ENCODE measurements at regions not wholly inside any gene's neighbourhood (a gene's known extent, or its start where the extent isn't known, plus 50 kb on each side); places are given as distances from the start of the nearest gene placed in this dataset.
"Not testable (repeated sequence)": the region's sequence is repeated elsewhere in the genome, so short reads cannot be mapped to it uniquely, and the experiment has no call there.

GRCh38 chr15:77834276-77834990 is 201.7 kb upstream of the LINGO1 start:
- no peak overlapping the region for H3K27ac Mint-ChIP-seq
- ATAC-seq (no peak), DNase-seq (no peak)
- H3K36me3 Mint-ChIP-seq (ENCODE audit: low read depth): no peaks in the 10 kb centered on the region
- no peaks in the 10 kb centered on the region for H3K9me3 Mint-ChIP-seq (ENCODE audit: insufficient read depth)
- CTCF ChIA-PET: no interaction called here
- no peaks in the 10 kb centered on the region for H3K27me3 Mint-ChIP-seq (ENCODE audit: low read depth)
- POLR2A ChIA-PET: no interaction called here
- H3K4me1 Mint-ChIP-seq (ENCODE audit: low read depth): peaks cover 2% of the 10 kb centered on the region
- H3K4me3 Mint-ChIP-seq: no peak overlapping the region

- Mint-ChIP-seq H3K4me1 (ENCODE audit: low read depth) (peaks cover 2% of the 10 kb centered on the region), H3K27ac (no peak overlapping the region), H3K27me3 (ENCODE audit: low read depth) (no peaks in the 10 kb centered on the region), H3K36me3 (ENCODE audit: low read depth) (no peaks in the 10 kb centered on the region), H3K9me3 (ENCODE audit: insufficient read depth) (no peaks in the 10 kb centered on the region), H3K4me3 (no peak overlapping the region)
- ChIA-PET CTCF (no interaction called here), POLR2A (no interaction called here)
- ATAC-seq: no peak
- no peak for DNase-seq
Observed at GRCh38 chr15:77832874-77833273, 200.2 kb upstream of the LINGO1 start.

GRCh38 chr15:77831986-77832385 is 199.3 kb upstream of the LINGO1 start:
- H3K36me3 Mint-ChIP-seq (ENCODE audit: low read depth): no peaks in the 10 kb centered on the region
- H3K4me3 Mint-ChIP-seq: no peak overlapping the region
- H3K9me3 Mint-ChIP-seq (ENCODE audit: insufficient read depth): no peaks in the 10 kb centered on the region
- CTCF ChIA-PET: no interaction called here
- no peak overlapping the region for H3K27ac Mint-ChIP-seq
- peaks cover 2% of the 10 kb centered on the region for H3K4me1 Mint-ChIP-seq (ENCODE audit: low read depth)
- DNase-seq (no peak), ATAC-seq (no peak)
- POLR2A ChIA-PET: no interaction called here
- no peaks in the 10 kb centered on the region for H3K27me3 Mint-ChIP-seq (ENCODE audit: low read depth)

- DNase-seq: no peak
- Mint-ChIP-seq H3K27ac (no peak overlapping the region), H3K4me1 (ENCODE audit: low read depth) (peaks cover 2% of the 10 kb centered on the region), H3K27me3 (ENCODE audit: low read depth) (no peaks in the 10 kb centered on the region), H3K36me3 (ENCODE audit: low read depth) (no peaks in the 10 kb centered on the region), H3K9me3 (ENCODE audit: insufficient read depth) (no peaks in the 10 kb centered on the region), H3K4me3 (no peak overlapping the region)
- ATAC-seq: peak; percentile 49
- ChIA-PET POLR2A (no interaction called here), CTCF (interaction anchor here (1.5 kb wide), 1 partner anchor 9 kb away, joined by 3 read pairs; no protein-coding TSS in a partner anchor)
Observed at GRCh38 chr15:77830051-77830468, 197.3 kb upstream of the LINGO1 start.

GRCh38 chr15:77829331-77829730 is 196.6 kb upstream of the LINGO1 start:
- CTCF ChIA-PET: interaction anchor here (1.5 kb wide), 1 partner anchor 8 kb away, joined by 3 read pairs; no protein-coding TSS in a partner anchor
- H3K36me3 Mint-ChIP-seq (ENCODE audit: low read depth); DNase-seq; H3K27ac Mint-ChIP-seq; ATAC-seq; H3K27me3 Mint-ChIP-seq (ENCODE audit: low read depth); POLR2A ChIA-PET; H3K9me3 Mint-ChIP-seq (ENCODE audit: insufficient read depth); H3K4me1 Mint-ChIP-seq (ENCODE audit: low read depth); H3K4me3 Mint-ChIP-seq: not testable (repeated sequence)

GRCh38 chr15:77827860-77828259 is 195.1 kb upstream of the LINGO1 start:
- CTCF ChIA-PET: no interaction called here
- no peak for ATAC-seq
- no peak overlapping the region for H3K4me3 Mint-ChIP-seq
- no peak overlapping the region for H3K27ac Mint-ChIP-seq
- no peaks in the 10 kb centered on the region for H3K36me3 Mint-ChIP-seq (ENCODE audit: low read depth)
- no peak for DNase-seq
- POLR2A ChIA-PET: no interaction called here
- H3K4me1 Mint-ChIP-seq (ENCODE audit: low read depth): peaks cover 2% of the 10 kb centered on the region
- H3K27me3 Mint-ChIP-seq (ENCODE audit: low read depth): peaks cover 4% of the 10 kb centered on the region
- no peaks in the 10 kb centered on the region for H3K9me3 Mint-ChIP-seq (ENCODE audit: insufficient read depth)

GRCh38 chr15:77826006-77826695 is 193.4 kb upstream of the LINGO1 start:
- no peak overlapping the region for H3K4me3 Mint-ChIP-seq
- CTCF ChIA-PET: no interaction called here

GRCh38 chr15:77825546-77825945 is 192.8 kb upstream of the LINGO1 start:
- ChIA-PET CTCF (no interaction called here), POLR2A (no interaction called here)
- Mint-ChIP-seq H3K27ac (no peak overlapping the region), H3K4me1 (ENCODE audit: low read depth) (peaks cover 4% of the 10 kb centered on the region), H3K36me3 (ENCODE audit: low read depth) (no peaks in the 10 kb centered on the region), H3K27me3 (ENCODE audit: low read depth) (peaks cover 22% of the 10 kb centered on the region), H3K4me3 (no peak overlapping the region), H3K9me3 (ENCODE audit: insufficient read depth) (no peaks in the 10 kb centered on the region)
- ATAC-seq: no peak
- no peak for DNase-seq

More at GRCh38 chr15:77826006-77826695, 193.4 kb upstream of the LINGO1 start:
- H3K27ac Mint-ChIP-seq: no peak overlapping the region
- no peaks in the 10 kb centered on the region for H3K9me3 Mint-ChIP-seq (ENCODE audit: insufficient read depth)
- no peaks in the 10 kb centered on the region for H3K36me3 Mint-ChIP-seq (ENCODE audit: low read depth)
- H3K4me1 Mint-ChIP-seq (ENCODE audit: low read depth): peaks cover 2% of the 10 kb centered on the region
- peaks cover 16% of the 10 kb centered on the region for H3K27me3 Mint-ChIP-seq (ENCODE audit: low read depth)
- ATAC-seq: no peak
- no peak for DNase-seq
- POLR2A ChIA-PET: no interaction called here

- DNase-seq: no peak
- Mint-ChIP-seq H3K36me3 (ENCODE audit: low read depth) (no peaks in the 10 kb centered on the region), H3K9me3 (ENCODE audit: insufficient read depth) (no peaks in the 10 kb centered on the region), H3K4me3 (no peak overlapping the region), H3K4me1 (ENCODE audit: low read depth) (peaks cover 6% of the 10 kb centered on the region), H3K27me3 (ENCODE audit: low read depth) (peaks cover 25% of the 10 kb centered on the region), H3K27ac (no peak overlapping the region)
- ChIA-PET CTCF (no interaction called here), POLR2A (no interaction called here)
- no peak for ATAC-seq
Observed at GRCh38 chr15:77825252-77825542, 192.5 kb upstream of the LINGO1 start.

- Mint-ChIP-seq H3K4me1 (ENCODE audit: low read depth) (peaks cover 4% of the 10 kb centered on the region), H3K27ac (no peak overlapping the region), H3K4me3 (no peak overlapping the region), H3K9me3 (ENCODE audit: insufficient read depth) (no peaks in the 10 kb centered on the region), H3K27me3 (ENCODE audit: low read depth) (peaks cover 26% of the 10 kb centered on the region), H3K36me3 (ENCODE audit: low read depth) (no peaks in the 10 kb centered on the region)
- no peak for DNase-seq
- ChIA-PET POLR2A (no interaction called here), CTCF (no interaction called here)
- no peak for ATAC-seq
Observed at GRCh38 chr15:77824361-77825251, 191.9 kb upstream of the LINGO1 start.

- peaks cover 4% of the 10 kb centered on the region for H3K4me1 Mint-ChIP-seq (ENCODE audit: low read depth)
- no peak for DNase-seq
- no peak overlapping the region for H3K4me3 Mint-ChIP-seq
- ATAC-seq: no peak
- ChIA-PET CTCF (no interaction called here), POLR2A (no interaction called here)
- H3K27me3 Mint-ChIP-seq (ENCODE audit: low read depth): peaks cover 26% of the 10 kb centered on the region
- no peaks in the 10 kb centered on the region for H3K9me3 Mint-ChIP-seq (ENCODE audit: insufficient read depth)
- H3K27ac Mint-ChIP-seq: no peak overlapping the region
- H3K36me3 Mint-ChIP-seq (ENCODE audit: low read depth): no peaks in the 10 kb centered on the region
Observed at GRCh38 chr15:77823736-77824135, 191.0 kb upstream of the LINGO1 start.

GRCh38 chr15:77822631-77823230 is 190.0 kb upstream of the LINGO1 start:
- POLR2A ChIA-PET: no interaction called here
- Mint-ChIP-seq H3K36me3 (ENCODE audit: low read depth) (no peaks in the 10 kb centered on the region), H3K4me3 (no peak overlapping the region), H3K4me1 (ENCODE audit: low read depth) (peaks cover 6% of the 10 kb centered on the region), H3K27me3 (ENCODE audit: low read depth) (peaks cover 34% of the 10 kb centered on the region), H3K9me3 (ENCODE audit: insufficient read depth) (no peaks in the 10 kb centered on the region), H3K27ac (no peak overlapping the region)
- CTCF ChIA-PET: interaction anchor here (1.0 to 2.6 kb wide), 2 partner anchors 189 to 193 kb away, joined by 4 to 20 read pairs; no protein-coding TSS in a partner anchor
- ATAC-seq (no peak), DNase-seq (no peak)

Data from activated CD8-positive, alpha-beta T cell treated with anti-CD3 and anti-CD28 coated beads, Interleukin-2, amount 10 ng/mL, durations not matched to agents 7 days and 5 days (primary cell).